ENCODE measurements at regions not wholly inside any gene's neighbourhood (a gene's known extent, or its start where the extent isn't known, plus 50 kb on each side); places are given as distances from the start of the nearest gene placed in this dataset.

DNA sequence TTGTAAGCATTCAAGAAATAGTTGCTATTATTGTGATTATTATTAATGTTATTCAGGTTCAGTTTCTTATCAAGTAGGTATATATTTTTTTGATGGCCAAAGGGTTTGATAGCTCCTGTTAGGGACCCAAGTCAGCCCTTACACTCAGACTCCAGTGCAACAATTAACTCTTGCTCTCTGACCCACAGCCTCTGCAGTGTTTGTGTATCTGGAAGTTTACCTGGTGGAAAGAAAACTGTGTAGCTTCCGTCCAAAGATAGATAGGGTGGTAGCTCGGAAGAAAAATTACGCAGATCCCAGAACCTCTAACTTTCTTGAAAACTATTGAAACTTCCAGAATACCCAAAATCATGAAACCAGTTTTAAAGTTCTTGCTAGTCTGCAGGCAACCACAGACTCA, 58.6 kb upstream of the IGFBP2 start:
- TF ChIP-seq POLR2A (IDR thresholded peaks at IDR 0.05), result no peak
- TF ChIP-seq, protein P1, sequence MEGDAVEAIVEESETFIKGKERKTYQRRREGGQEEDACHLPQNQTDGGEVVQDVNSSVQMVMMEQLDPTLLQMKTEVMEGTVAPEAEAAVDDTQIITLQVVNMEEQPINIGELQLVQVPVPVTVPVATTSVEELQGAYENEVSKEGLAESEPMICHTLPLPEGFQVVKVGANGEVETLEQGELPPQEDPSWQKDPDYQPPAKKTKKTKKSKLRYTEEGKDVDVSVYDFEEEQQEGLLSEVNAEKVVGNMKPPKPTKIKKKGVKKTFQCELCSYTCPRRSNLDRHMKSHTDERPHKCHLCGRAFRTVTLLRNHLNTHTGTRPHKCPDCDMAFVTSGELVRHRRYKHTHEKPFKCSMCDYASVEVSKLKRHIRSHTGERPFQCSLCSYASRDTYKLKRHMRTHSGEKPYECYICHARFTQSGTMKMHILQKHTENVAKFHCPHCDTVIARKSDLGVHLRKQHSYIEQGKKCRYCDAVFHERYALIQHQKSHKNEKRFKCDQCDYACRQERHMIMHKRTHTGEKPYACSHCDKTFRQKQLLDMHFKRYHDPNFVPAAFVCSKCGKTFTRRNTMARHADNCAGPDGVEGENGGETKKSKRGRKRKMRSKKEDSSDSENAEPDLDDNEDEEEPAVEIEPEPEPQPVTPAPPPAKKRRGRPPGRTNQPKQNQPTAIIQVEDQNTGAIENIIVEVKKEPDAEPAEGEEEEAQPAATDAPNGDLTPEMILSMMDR (IDR thresholded peaks at IDR 0.05), result no peak
- TF ChIP-seq POLR2AphosphoS5 (IDR thresholded peaks at IDR 0.05), result no peak
- no peak for TF ChIP-seq EP300 (IDR thresholded peaks at IDR 0.05)
- 88% methylated on average over 3 of the region's 3 CpGs for WGBS
- Histone ChIP-seq H3K4me3 (no peak overlapping the region), H3K9me3 (no peaks in the 10 kb centered on the region), H3K27ac (no peak overlapping the region), H3K36me3 (no peaks in the 10 kb centered on the region), H3K4me1 (peaks cover 5% of the 10 kb centered on the region), H3K27me3 (no peaks in the 10 kb centered on the region)
- DNase-seq (ENCODE audit: low spot score in 2 of 2), result no peak

DNA sequence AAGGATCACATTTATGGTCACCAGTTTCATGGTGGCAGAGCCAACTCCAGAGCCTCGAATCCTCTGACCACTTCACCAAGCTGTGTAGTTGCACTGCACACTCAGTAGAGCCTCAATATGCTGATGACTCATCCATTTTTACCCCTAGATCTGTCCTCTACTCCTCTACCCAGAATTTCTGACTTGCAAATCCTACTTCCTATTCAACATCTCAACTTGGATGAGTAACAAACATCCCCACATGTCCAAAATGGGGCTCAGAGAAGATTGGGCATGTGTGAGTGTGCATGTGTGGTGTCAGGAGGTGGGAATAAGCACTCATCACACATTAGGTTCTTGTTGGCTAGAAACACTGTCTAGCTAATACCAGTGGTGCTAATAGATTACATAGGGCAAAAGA, 57.8 kb upstream of the IGFBP2 start:
- Histone ChIP-seq H3K9me3 (no peaks in the 10 kb centered on the region), H3K4me1 (peaks cover 5% of the 10 kb centered on the region), H3K36me3 (no peaks in the 10 kb centered on the region), H3K27ac (no peak overlapping the region), H3K4me3 (no peak overlapping the region), H3K27me3 (no peaks in the 10 kb centered on the region)
- WGBS, result 88% methylated on average over 1 of the region's 1 CpG
- TF ChIP-seq, protein P1 (IDR thresholded peaks at IDR 0.05), result no peak
- TF ChIP-seq POLR2A (IDR thresholded peaks at IDR 0.05) (no peak), EP300 (IDR thresholded peaks at IDR 0.05) (no peak), POLR2AphosphoS5 (IDR thresholded peaks at IDR 0.05) (no peak)
- no peak for DNase-seq (ENCODE audit: low spot score in 2 of 2)

DNA sequence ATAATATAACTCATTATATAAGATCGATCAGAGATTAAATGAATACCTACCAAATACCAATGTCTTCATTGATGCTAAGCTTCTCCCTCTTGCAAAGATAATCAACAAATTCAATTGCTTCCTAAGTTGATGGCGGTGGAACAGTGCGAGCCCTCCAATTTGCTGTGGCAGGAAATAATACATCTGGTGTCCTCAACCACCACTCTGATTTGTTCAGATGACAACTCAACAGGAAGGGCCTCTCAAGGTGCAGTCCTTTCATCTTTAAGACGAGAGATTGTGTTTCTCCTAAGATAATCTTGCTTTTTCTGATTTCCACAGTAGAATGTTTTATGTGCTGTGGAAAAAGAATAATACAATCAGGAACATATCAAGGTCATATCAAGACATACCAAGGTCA, 56.6 kb upstream of the IGFBP2 start:
- Histone ChIP-seq H3K4me1 (peaks cover 5% of the 10 kb centered on the region), H3K36me3 (no peaks in the 10 kb centered on the region), H3K27ac (no peak overlapping the region), H3K4me3 (no peak overlapping the region), H3K27me3 (no peaks in the 10 kb centered on the region), H3K9me3 (no peaks in the 10 kb centered on the region)
- TF ChIP-seq POLR2AphosphoS5 (IDR thresholded peaks at IDR 0.05), result no peak
- no peak for TF ChIP-seq EP300 (IDR thresholded peaks at IDR 0.05)
- no peak for TF ChIP-seq POLR2A (IDR thresholded peaks at IDR 0.05)
- TF ChIP-seq, protein P1 (IDR thresholded peaks at IDR 0.05), result no peak
- WGBS, result 93% methylated on average over 4 of the region's 4 CpGs
- no peak for DNase-seq (ENCODE audit: low spot score in 2 of 2)

DNA sequence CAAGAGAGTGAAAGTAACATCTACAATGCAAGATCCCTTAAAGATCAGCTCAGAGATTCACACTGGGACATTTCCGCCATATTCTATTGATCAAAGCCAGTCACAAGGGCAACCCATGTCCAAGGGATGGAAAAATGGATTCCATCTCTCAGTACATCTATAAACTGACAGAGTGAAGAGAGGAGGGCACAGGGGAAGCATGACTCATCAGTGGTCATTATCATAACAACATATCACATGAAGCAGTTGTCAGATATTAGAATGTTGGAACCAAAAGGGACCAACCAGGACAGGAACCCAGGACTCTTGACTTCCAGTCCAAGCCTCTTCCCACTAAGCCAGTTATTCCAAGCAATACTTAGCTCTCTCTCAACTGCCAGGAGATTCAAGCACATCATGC, 54.9 kb upstream of the IGFBP2 start:
- no peak overlapping the region for H3K27ac ChIP-seq
- TF ChIP-seq, protein P1 (IDR thresholded peaks at IDR 0.05), result no peak
- TF ChIP-seq POLR2A (IDR thresholded peaks at IDR 0.05), result no peak
- 91% methylated on average over 1 of the region's 1 CpG for WGBS
- H3K27me3 ChIP-seq, result no peaks in the 10 kb centered on the region
- no peaks in the 10 kb centered on the region for H3K9me3 ChIP-seq
- H3K4me3 ChIP-seq, result no peak overlapping the region
- DNase-seq (ENCODE audit: low spot score in 2 of 2), result no peak
- no peaks in the 10 kb centered on the region for H3K4me1 ChIP-seq
- no peaks in the 10 kb centered on the region for H3K36me3 ChIP-seq

DNA sequence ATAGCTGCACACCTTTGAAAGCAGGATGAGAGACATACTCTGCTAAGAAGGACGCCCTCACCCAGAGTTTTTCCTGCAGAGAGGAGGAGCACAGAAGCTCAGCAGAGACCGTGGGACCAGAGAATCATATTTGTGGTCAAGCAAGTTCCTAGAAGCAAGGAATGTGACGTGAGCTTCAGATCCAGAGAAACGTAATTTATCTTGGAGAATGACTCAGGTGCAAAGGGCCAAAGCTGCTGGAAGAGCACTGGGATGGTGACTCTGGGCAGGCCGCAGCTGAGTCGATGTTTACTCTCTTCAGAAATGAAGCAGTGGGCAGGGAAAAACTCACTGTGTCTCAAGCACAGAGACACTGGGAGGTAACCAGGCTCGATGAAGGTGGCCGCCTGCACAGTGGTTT, 50.1 kb upstream of the IGFBP2 start:
- Histone ChIP-seq H3K4me3 (no peak overlapping the region), H3K4me1 (no peaks in the 10 kb centered on the region), H3K27me3 (no peaks in the 10 kb centered on the region), H3K9me3 (no peaks in the 10 kb centered on the region), H3K36me3 (no peaks in the 10 kb centered on the region), H3K27ac (no peak overlapping the region)
- 81% methylated on average over 8 of the region's 8 CpGs for WGBS
- no peak for DNase-seq (ENCODE audit: low spot score in 2 of 2)
- TF ChIP-seq POLR2A (IDR thresholded peaks at IDR 0.05), result no peak
- TF ChIP-seq, protein P1 (IDR thresholded peaks at IDR 0.05), result no peak

Measured in suprapubic skin (tissue), 4 donors.